ENCODE measurements at regions not wholly inside any gene's neighbourhood (a gene's known extent, or its start where the extent isn't known, plus 50 kb on each side); places are given as distances from the start of the nearest gene placed in this dataset.

GRCh38 chrX:76228499-76228898, 55.6 kb downstream of the PBDC1 start:
- H3K4me3 ChIP-seq (ENCODE audit: low read depth, low read length): no peak overlapping the region
- TF ChIP-seq, protein P1, sequence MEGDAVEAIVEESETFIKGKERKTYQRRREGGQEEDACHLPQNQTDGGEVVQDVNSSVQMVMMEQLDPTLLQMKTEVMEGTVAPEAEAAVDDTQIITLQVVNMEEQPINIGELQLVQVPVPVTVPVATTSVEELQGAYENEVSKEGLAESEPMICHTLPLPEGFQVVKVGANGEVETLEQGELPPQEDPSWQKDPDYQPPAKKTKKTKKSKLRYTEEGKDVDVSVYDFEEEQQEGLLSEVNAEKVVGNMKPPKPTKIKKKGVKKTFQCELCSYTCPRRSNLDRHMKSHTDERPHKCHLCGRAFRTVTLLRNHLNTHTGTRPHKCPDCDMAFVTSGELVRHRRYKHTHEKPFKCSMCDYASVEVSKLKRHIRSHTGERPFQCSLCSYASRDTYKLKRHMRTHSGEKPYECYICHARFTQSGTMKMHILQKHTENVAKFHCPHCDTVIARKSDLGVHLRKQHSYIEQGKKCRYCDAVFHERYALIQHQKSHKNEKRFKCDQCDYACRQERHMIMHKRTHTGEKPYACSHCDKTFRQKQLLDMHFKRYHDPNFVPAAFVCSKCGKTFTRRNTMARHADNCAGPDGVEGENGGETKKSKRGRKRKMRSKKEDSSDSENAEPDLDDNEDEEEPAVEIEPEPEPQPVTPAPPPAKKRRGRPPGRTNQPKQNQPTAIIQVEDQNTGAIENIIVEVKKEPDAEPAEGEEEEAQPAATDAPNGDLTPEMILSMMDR (IDR thresholded peaks at IDR 0.05; ENCODE audit: low read depth, low read length): no peak

DNA sequence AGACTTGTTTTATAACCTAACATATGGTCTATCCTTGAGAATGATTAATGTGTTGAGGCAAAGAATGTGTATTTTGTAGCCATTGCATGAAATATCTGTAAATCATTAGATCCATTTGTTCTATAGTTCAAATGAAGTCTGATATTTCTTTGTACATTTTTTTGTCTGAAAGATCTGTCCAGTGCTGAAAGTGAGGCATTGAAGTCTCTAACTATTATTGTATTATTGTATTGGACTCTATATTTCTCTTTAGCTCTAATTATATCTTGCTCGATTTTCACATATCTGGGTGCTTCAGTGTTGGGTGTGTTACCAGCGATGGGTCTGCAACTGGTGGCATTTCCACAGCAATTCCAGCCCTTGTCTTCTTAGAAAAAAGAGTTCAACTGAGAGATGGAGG, 76.0 kb downstream of the PBDC1 start:
- TF ChIP-seq, protein P1 (IDR thresholded peaks at IDR 0.05; ENCODE audit: low read depth, low read length): no peak
- H3K4me3 ChIP-seq (ENCODE audit: low read depth, low read length): no peak overlapping the region

GRCh38 chrX:76253432-76253831, 80.6 kb downstream of the PBDC1 start:
- no peak overlapping the region for H3K4me3 ChIP-seq (ENCODE audit: low read depth, low read length)
- TF ChIP-seq, protein P1 (IDR thresholded peaks at IDR 0.05; ENCODE audit: low read depth, low read length): peak; percentile 39; the same call in 1 of the 2 replicates

GRCh38 chrX:76279007-76279406, 106.1 kb downstream of the PBDC1 start:
- TF ChIP-seq, protein P1 (IDR thresholded peaks at IDR 0.05; ENCODE audit: low read depth, low read length): peak; percentile 46
- no peak overlapping the region for H3K4me3 ChIP-seq (ENCODE audit: low read depth, low read length)
